T-helper 1 cell (primary cell): ENCODE measurements at regions not wholly inside any gene's neighbourhood (a gene's known extent, or its start where the extent isn't known, plus 50 kb on each side); places are given as distances from the start of the nearest gene placed in this dataset.

Source experiments
- DNase-seq, 5 donors: peaks; one replicate each; pipeline ENCODE4 v3.0.0-alpha.2; 2012 to 2020

GRCh38 chr1:4330805-4331766 lies 323.3 kb upstream of the AJAP1 start:
- DNase-seq: no peak

GRCh38 chr1:4331767-4332163 lies 322.6 kb upstream of the AJAP1 start:
- DNase-seq: no peak

- no peak for DNase-seq
Observed at GRCh38 chr1:4336507-4336906, 317.9 kb upstream of the AJAP1 start.

- no peak for DNase-seq
Observed at GRCh38 chr1:4341421-4341820, 313.0 kb upstream of the AJAP1 start.

- DNase-seq: no peak
Observed at GRCh38 chr1:4344065-4344732, 310.2 kb upstream of the AJAP1 start.

GRCh38 chr1:4345094-4345493 lies 309.3 kb upstream of the AJAP1 start:
- no peak for DNase-seq

- DNase-seq: no peak
Observed at GRCh38 chr1:4346131-4346530, 308.3 kb upstream of the AJAP1 start.

GRCh38 chr1:4351453-4351852 lies 303.0 kb upstream of the AJAP1 start:
- DNase-seq: no peak

GRCh38 chr1:4353090-4353856 lies 301.1 kb upstream of the AJAP1 start:
- no peak for DNase-seq

- no peak for DNase-seq
Observed at GRCh38 chr1:4355839-4356238, 298.6 kb upstream of the AJAP1 start.

GRCh38 chr1:4362314-4363044 lies 291.9 kb upstream of the AJAP1 start:
- no peak for DNase-seq

- DNase-seq: no peak
Observed at GRCh38 chr1:4366091-4366490, 288.3 kb upstream of the AJAP1 start.

GRCh38 chr1:4367230-4367777 lies 287.1 kb upstream of the AJAP1 start:
- no peak for DNase-seq

- no peak for DNase-seq
Observed at GRCh38 chr1:4369335-4369734, 285.1 kb upstream of the AJAP1 start.

GRCh38 chr1:4371849-4372248 lies 282.6 kb upstream of the AJAP1 start:
- no peak for DNase-seq

GRCh38 chr1:4375812-4376211 lies 278.6 kb upstream of the AJAP1 start:
- no peak for DNase-seq

GRCh38 chr1:4379451-4380175 lies 274.8 kb upstream of the AJAP1 start:
- peak in 1 of 5 donors; percentile 38 for DNase-seq

GRCh38 chr1:4380564-4381168 lies 273.7 kb upstream of the AJAP1 start:
- no peak for DNase-seq

- no peak for DNase-seq
Observed at GRCh38 chr1:4393191-4393590, 261.2 kb upstream of the AJAP1 start.

GRCh38 chr1:4394366-4394765 lies 260.0 kb upstream of the AJAP1 start:
- no peak for DNase-seq

- no peak for DNase-seq
Observed at GRCh38 chr1:4395158-4395557, 259.3 kb upstream of the AJAP1 start.
